Pulmonary artery endothelial cell (primary cell): ENCODE measurements at regions not wholly inside any gene's neighbourhood (a gene's known extent, or its start where the extent isn't known, plus 50 kb on each side); places are given as distances from the start of the nearest gene placed in this dataset.

Source experiments
- DNase-seq: peaks from one replicate; pipeline ENCODE4 v3.0.0-alpha.2; 2011; ENCODE audit warnings: low read depth, low spot score

DNA sequence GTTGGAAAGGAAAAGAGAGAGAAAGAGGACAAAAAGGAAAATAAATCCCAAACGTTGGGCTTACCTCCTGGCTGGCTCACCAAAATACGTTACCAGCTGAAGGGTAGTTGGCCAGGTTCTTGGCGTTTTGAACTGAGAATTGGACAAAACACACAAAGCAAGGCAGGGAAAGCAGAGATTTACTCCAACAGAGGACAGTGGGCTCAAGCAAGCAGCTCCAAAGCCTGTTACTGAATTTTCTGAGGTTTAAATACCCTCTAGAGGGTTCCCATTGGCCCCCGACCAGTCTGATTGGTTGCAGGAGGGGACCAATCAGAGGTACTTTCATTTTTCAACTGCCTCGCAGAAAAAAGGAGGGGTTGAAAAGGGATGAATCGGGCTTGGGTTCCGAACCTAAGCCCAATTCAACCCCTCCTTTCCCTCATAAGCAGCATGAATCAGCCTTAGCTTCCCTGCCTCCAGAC is 55.6 kb upstream of the ALOX12 start:
- no peak for DNase-seq

DNA sequence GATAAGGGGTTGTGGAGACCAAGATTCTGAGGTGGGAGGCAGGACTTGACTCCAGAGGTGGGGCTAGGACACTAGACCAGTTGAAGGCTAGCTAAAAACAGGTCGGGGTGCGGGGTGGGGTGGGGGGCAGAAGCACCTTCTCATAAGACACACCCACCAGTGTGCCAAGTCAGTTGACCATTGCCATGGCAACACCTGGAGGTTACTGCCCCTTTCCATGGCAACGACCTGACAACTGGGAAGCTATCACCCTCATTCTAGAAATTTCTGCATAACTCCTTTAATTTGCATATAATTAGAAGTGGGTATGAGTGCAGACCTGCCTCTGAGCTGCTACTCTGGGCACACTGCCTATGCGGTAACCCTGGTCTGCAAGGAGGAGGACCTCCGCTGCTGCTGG is 53.9 kb upstream of the ALOX12 start:
- DNase-seq = no peak

DNA sequence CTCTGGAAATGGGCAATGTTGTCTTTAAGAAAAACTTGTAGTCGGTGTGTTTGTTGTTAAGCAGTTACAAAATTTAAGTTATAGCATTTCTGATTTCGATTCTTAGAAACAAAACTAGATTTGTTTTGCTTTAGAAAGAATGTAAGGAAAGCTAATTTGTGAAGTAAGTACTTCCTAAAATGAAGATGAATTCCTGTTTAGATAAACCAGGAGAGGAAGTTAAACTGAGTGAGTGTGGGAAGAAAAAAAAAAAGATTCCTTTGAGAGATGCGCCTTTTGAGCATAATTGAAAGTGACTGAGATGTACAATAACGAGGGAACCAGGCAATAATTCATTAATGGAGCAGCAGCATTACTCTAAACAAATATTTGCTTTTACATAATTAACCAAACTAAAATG is 52.4 kb upstream of the ALOX12 start:
- DNase-seq = no peak
